ENCODE measurements at regions not wholly inside any gene's neighbourhood (a gene's known extent, or its start where the extent isn't known, plus 50 kb on each side); places are given as distances from the start of the nearest gene placed in this dataset.

DNA sequence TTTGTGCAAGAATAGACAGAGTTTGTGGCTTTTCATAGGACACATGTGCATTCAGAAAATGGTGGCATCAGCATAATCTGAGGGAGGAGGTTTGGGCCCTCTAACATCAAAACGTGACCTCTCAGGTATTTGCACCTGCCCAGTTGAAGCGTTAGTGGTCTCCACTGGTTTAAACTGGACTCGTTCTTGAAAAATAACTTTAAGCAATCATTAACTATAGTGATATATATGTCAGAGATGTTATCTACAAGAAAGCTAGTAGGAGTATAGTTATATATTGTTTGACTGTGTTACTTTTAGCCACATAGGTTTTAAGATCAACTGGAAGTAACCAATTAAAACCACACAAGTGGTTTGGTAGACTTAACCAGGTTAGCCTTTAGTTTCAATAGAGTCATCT, 607.4 kb downstream of the MAFB start:
- no peak for TF ChIP-seq EZH2 (IDR thresholded peaks at IDR 0.05; ENCODE audit: low read length, unreplicated experiment)
- TF ChIP-seq, protein P1, sequence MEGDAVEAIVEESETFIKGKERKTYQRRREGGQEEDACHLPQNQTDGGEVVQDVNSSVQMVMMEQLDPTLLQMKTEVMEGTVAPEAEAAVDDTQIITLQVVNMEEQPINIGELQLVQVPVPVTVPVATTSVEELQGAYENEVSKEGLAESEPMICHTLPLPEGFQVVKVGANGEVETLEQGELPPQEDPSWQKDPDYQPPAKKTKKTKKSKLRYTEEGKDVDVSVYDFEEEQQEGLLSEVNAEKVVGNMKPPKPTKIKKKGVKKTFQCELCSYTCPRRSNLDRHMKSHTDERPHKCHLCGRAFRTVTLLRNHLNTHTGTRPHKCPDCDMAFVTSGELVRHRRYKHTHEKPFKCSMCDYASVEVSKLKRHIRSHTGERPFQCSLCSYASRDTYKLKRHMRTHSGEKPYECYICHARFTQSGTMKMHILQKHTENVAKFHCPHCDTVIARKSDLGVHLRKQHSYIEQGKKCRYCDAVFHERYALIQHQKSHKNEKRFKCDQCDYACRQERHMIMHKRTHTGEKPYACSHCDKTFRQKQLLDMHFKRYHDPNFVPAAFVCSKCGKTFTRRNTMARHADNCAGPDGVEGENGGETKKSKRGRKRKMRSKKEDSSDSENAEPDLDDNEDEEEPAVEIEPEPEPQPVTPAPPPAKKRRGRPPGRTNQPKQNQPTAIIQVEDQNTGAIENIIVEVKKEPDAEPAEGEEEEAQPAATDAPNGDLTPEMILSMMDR (conservative IDR thresholded peaks at IDR 0.05; ENCODE audit: low read depth, low read length), result no peak
- TF ChIP-seq EZH2phosphoT487 (IDR thresholded peaks at IDR 0.05; ENCODE audit: borderline replicate concordance, low read length), result no peak
